Neural progenitor cell (in vitro differentiated cells): ENCODE measurements at regions not wholly inside any gene's neighbourhood (a gene's known extent, or its start where the extent isn't known, plus 50 kb on each side); places are given as distances from the start of the nearest gene placed in this dataset.

Source experiments
- DNase-seq: peaks from one replicate; pipeline ENCODE4 v3.0.0-alpha.2; 2016; ENCODE audit warnings: low spot score
- H2AFZ ChIP-seq: fragments of 200-600 bp; sonication (generic); replicated peaks from 2 replicates; pipeline ENCODE4 v1.6.1; 2016; ENCODE audit warnings: antibody characterized with exemption
- H3F3A ChIP-seq: fragments of 200-600 bp; sonication (generic); 2 replicates; pipeline ENCODE4 v1.6.1; 2016; ENCODE audit warnings: antibody characterized with exemption, low read depth
- H3K27ac ChIP-seq: fragments of 200-600 bp; sonication (generic); 2 replicates; pipeline ENCODE4 v1.5.1; 2016; ENCODE audit warnings: mild to moderate bottlenecking
- H3K27me3 ChIP-seq: fragments of 200-600 bp; sonication (generic); 2 replicates; pipeline ENCODE4 v1.6.1; 2016; ENCODE audit warnings: mild to moderate bottlenecking, moderate library complexity
- H3K36me3 ChIP-seq: fragments of 200-600 bp; sonication (generic); 2 replicates; pipeline ENCODE4 v1.5.1; 2016
- H3K4me1 ChIP-seq: fragments of 200-600 bp; sonication (generic); 2 replicates; pipeline ENCODE4 v1.6.1; 2016; ENCODE audit warnings: mixed run types
- H3K4me2 ChIP-seq: fragments of 200-600 bp; sonication (generic); 2 replicates; pipeline ENCODE4 v1.6.1; 2016
- H3K4me3 ChIP-seq: fragments of 200-600 bp; sonication (generic); 2 replicates; pipeline ENCODE4 v1.5.1; 2016
- H3K79me2 ChIP-seq: fragments of 200-600 bp; sonication (generic); 2 replicates; pipeline ENCODE4 v1.6.1; 2016; ENCODE audit warnings: low read depth
- H3K9ac ChIP-seq: fragments of 200-600 bp; sonication (generic); 2 replicates; pipeline ENCODE4 v1.6.1; 2016
- H3K9me3 ChIP-seq: fragments of 200-600 bp; sonication (generic); 2 replicates; pipeline ENCODE4 v1.5.1; 2016; ENCODE audit warnings: low read depth
- H4K20me1 ChIP-seq: fragments of 200-600 bp; sonication (generic); 2 replicates; pipeline ENCODE4 v1.6.1; 2016; ENCODE audit warnings: low read depth
- H3K27ac Mint-ChIP-seq: 3 replicates; pipeline ENCODE4 v1.8.0; 2021; ENCODE audit warnings: mixed read lengths
- H3K27me3 Mint-ChIP-seq: 2 replicates; pipeline ENCODE4 v1.8.0; 2022; ENCODE audit warnings: low read depth, mild to moderate bottlenecking, inconsistent platforms, moderate library complexity, mixed read lengths; ENCODE audit not compliant: insufficient read depth
- H3K36me3 Mint-ChIP-seq: 3 replicates; pipeline ENCODE4 v1.8.0; 2021; ENCODE audit warnings: mixed read lengths
- H3K4me1 Mint-ChIP-seq: 3 replicates; pipeline ENCODE4 v1.8.0; 2021; ENCODE audit warnings: mixed read lengths
- H3K4me3 Mint-ChIP-seq: 3 replicates; pipeline ENCODE4 v1.8.0; 2021; ENCODE audit warnings: mild to moderate bottlenecking, moderate library complexity, mixed read lengths
- H3K9me3 Mint-ChIP-seq: 3 replicates; pipeline ENCODE4 v1.8.0; 2020; ENCODE audit warnings: mixed read lengths
- CTCF ChIP-seq: fragments of 200-600 bp; sonication (generic); IDR thresholded peaks from 2 replicates; pipeline ENCODE4 v1.5.1; 2017; ENCODE audit warnings: antibody characterized with exemption, mild to moderate bottlenecking
- EZH2 ChIP-seq: fragments of 200-600 bp; sonication (generic); IDR thresholded peaks from 2 replicates; pipeline ENCODE4 v1.6.1; 2017; ENCODE audit warnings: antibody characterized with exemption, mild to moderate bottlenecking, moderate library complexity
- EZH2phosphoT487 ChIP-seq: fragments of 200-600 bp; sonication (generic); IDR thresholded peaks from 2 replicates; pipeline ENCODE4 v1.6.1; 2017; ENCODE audit warnings: antibody characterized with exemption

GRCh38 chr4:123848606-123849005, 452.0 kb downstream of the SPRY1 start:
- DNase-seq = no peak
- no peak overlapping the region for H2AFZ ChIP-seq
- Mint-ChIP-seq H3K4me3 (no peak overlapping the region), H3K27me3 (no peaks in the 10 kb centered on the region), H3K9me3 (peaks cover 31% of the 10 kb centered on the region), H3K4me1 (no peaks in the 10 kb centered on the region), H3K36me3 (peaks cover 11% of the 10 kb centered on the region), H3K27ac (no peak overlapping the region)
- TF ChIP-seq CTCF (no peak), EZH2 (no peak), EZH2phosphoT487 (no peak)
- H4K20me1 ChIP-seq = no peaks in the 10 kb centered on the region
- H3K4me1 ChIP-seq = peaks cover 8% of the 10 kb centered on the region
- no peaks in the 10 kb centered on the region for H3K27me3 ChIP-seq
- no peaks in the 10 kb centered on the region for H3K36me3 ChIP-seq
- H3F3A ChIP-seq = no peaks in the 10 kb centered on the region
- H3K9me3 ChIP-seq = no peaks in the 10 kb centered on the region
- H3K4me3 ChIP-seq = no peak overlapping the region
- H3K27ac ChIP-seq = no peak overlapping the region
- H3K9ac ChIP-seq = no peak overlapping the region
- H3K79me2 ChIP-seq = no peaks in the 10 kb centered on the region
- no peak overlapping the region for H3K4me2 ChIP-seq

GRCh38 chr4:123849495-123849894, 452.9 kb downstream of the SPRY1 start:
- DNase-seq = no peak
- Mint-ChIP-seq H3K4me1 (peaks cover 4% of the 10 kb centered on the region), H3K27ac (no peak overlapping the region), H3K36me3 (peaks cover 4% of the 10 kb centered on the region), H3K27me3 (no peaks in the 10 kb centered on the region), H3K9me3 (peaks cover 23% of the 10 kb centered on the region), H3K4me3 (no peak overlapping the region)
- Histone ChIP-seq H2AFZ (peak overlapping the region; percentile 83), H3K79me2 (no peaks in the 10 kb centered on the region), H3K9me3 (no peaks in the 10 kb centered on the region), H3K4me1 (peaks cover 8% of the 10 kb centered on the region), H3K4me3 (no peak overlapping the region), H3F3A (no peaks in the 10 kb centered on the region), H3K4me2 (peak overlapping the region; percentile 25), H3K9ac (no peak overlapping the region), H3K36me3 (no peaks in the 10 kb centered on the region), H3K27ac (no peak overlapping the region), H3K27me3 (no peaks in the 10 kb centered on the region), H4K20me1 (no peaks in the 10 kb centered on the region)
- TF ChIP-seq EZH2phosphoT487 (no peak), EZH2 (no peak), CTCF (no peak)

GRCh38 chr4:123851521-123851920, 454.9 kb downstream of the SPRY1 start:
- no peak for DNase-seq
- Histone ChIP-seq H3K4me1 (peaks cover 10% of the 10 kb centered on the region), H3K27me3 (no peaks in the 10 kb centered on the region), H4K20me1 (no peaks in the 10 kb centered on the region), H3K79me2 (no peaks in the 10 kb centered on the region), H3K36me3 (no peaks in the 10 kb centered on the region), H3K9me3 (no peaks in the 10 kb centered on the region), H3F3A (no peaks in the 10 kb centered on the region), H3K4me2 (no peak overlapping the region), H3K4me3 (no peak overlapping the region), H3K9ac (no peak overlapping the region), H2AFZ (no peak overlapping the region), H3K27ac (no peak overlapping the region)
- Mint-ChIP-seq H3K9me3 (peaks cover 16% of the 10 kb centered on the region), H3K36me3 (no peaks in the 10 kb centered on the region), H3K27ac (no peak overlapping the region), H3K4me3 (no peak overlapping the region), H3K4me1 (peaks cover 20% of the 10 kb centered on the region), H3K27me3 (no peaks in the 10 kb centered on the region)
- TF ChIP-seq CTCF = no peak
- no peak for TF ChIP-seq EZH2
- no peak for TF ChIP-seq EZH2phosphoT487

GRCh38 chr4:123853651-123854050, 457.1 kb downstream of the SPRY1 start:
- Histone ChIP-seq H3F3A (peaks cover 3% of the 10 kb centered on the region), H3K4me1 (peaks cover 28% of the 10 kb centered on the region), H2AFZ (peak overlapping the region; percentile 27), H3K27me3 (no peaks in the 10 kb centered on the region), H3K36me3 (no peaks in the 10 kb centered on the region), H3K79me2 (no peaks in the 10 kb centered on the region), H3K9ac (no peak overlapping the region), H3K4me3 (no peak overlapping the region), H3K9me3 (no peaks in the 10 kb centered on the region), H3K27ac (no peak overlapping the region), H3K4me2 (no peak overlapping the region), H4K20me1 (no peaks in the 10 kb centered on the region)
- Mint-ChIP-seq H3K27ac (no peak overlapping the region), H3K36me3 (no peaks in the 10 kb centered on the region), H3K9me3 (peaks cover 15% of the 10 kb centered on the region), H3K4me1 (peaks cover 38% of the 10 kb centered on the region), H3K4me3 (no peak overlapping the region), H3K27me3 (peaks cover 2% of the 10 kb centered on the region)
- DNase-seq = no peak
- TF ChIP-seq CTCF = no peak
- TF ChIP-seq EZH2 = no peak
- TF ChIP-seq EZH2phosphoT487 = no peak
